Large intestine (tissue), 3 donors: ENCODE measurements at regions not wholly inside any gene's neighbourhood (a gene's known extent, or its start where the extent isn't known, plus 50 kb on each side); places are given as distances from the start of the nearest gene placed in this dataset.

Experiments
- DNase-seq, 2 donors: peaks; one replicate each; pipeline versions ENCODE4 v3.0.0 to v3.0.0-alpha.2; 2013
- H3K27ac ChIP-seq: one replicate; pipeline ENCODE4 v1.5.1; 2013; ENCODE audit warnings: low read length
- H3K27me3 ChIP-seq: 2 replicates; pipeline ENCODE4 v1.6.1; 2013; ENCODE audit warnings: low read length; ENCODE audit not compliant: control insufficient read depth, insufficient read depth
- H3K36me3 ChIP-seq: 2 replicates; pipeline ENCODE4 v1.6.1; 2013; ENCODE audit warnings: low read length; ENCODE audit not compliant: control insufficient read depth, insufficient read depth
- H3K4me1 ChIP-seq: one replicate; pipeline ENCODE4 v1.6.1; 2013; ENCODE audit warnings: low read length; ENCODE audit not compliant: control insufficient read depth, insufficient read depth
- H3K4me3 ChIP-seq: one replicate; pipeline ENCODE4 v1.5.1; 2013; ENCODE audit warnings: low read length
- H3K9me3 ChIP-seq: one replicate; pipeline ENCODE4 v1.6.1; 2013; ENCODE audit warnings: mild to moderate bottlenecking, low read depth, low read length, moderate library complexity; ENCODE audit not compliant: control insufficient read depth
- WGBS: methylation state at CpG from one replicate; pipeline ENCODE4 v1.1.5; 2013; ENCODE audit warnings: low lambda C conversion rate; ENCODE audit not compliant: insufficient coverage; 5-methylcytosine and 5-hydroxymethylcytosine counted together

GRCh38 chr10:71068861-71069271 lies 143.5 kb upstream of the UNC5B start:
- WGBS, result no CpG with 5 or more reads among the region's 6 CpGs
- no peak for DNase-seq
- Histone ChIP-seq H3K9me3 (no peaks in the 10 kb centered on the region), H3K36me3 (no peaks in the 10 kb centered on the region), H3K27ac (no peak overlapping the region), H3K4me1 (no peaks in the 10 kb centered on the region), H3K27me3 (no peaks in the 10 kb centered on the region), H3K4me3 (no peak overlapping the region)

- H3K27ac ChIP-seq, result no peak overlapping the region
- no peaks in the 10 kb centered on the region for H3K9me3 ChIP-seq
- H3K27me3 ChIP-seq, result no peaks in the 10 kb centered on the region
- no peaks in the 10 kb centered on the region for H3K4me1 ChIP-seq
- H3K4me3 ChIP-seq, result no peak overlapping the region
- no peaks in the 10 kb centered on the region for H3K36me3 ChIP-seq
- no peak for DNase-seq
- 70% methylated on average over 2 of the region's 24 CpGs for WGBS
These were observed 142.3 kb upstream of the UNC5B start for GRCh38 chr10:71069909-71070666.

GRCh38 chr10:71070741-71071140 lies 141.6 kb upstream of the UNC5B start:
- Histone ChIP-seq H3K4me3 (no peak overlapping the region), H3K4me1 (no peaks in the 10 kb centered on the region), H3K27ac (no peak overlapping the region), H3K36me3 (no peaks in the 10 kb centered on the region), H3K9me3 (no peaks in the 10 kb centered on the region), H3K27me3 (no peaks in the 10 kb centered on the region)
- DNase-seq, result no peak
- 75% methylated on average over 1 of the region's 2 CpGs for WGBS

- Histone ChIP-seq H3K9me3 (no peaks in the 10 kb centered on the region), H3K4me3 (no peak overlapping the region), H3K36me3 (no peaks in the 10 kb centered on the region), H3K27ac (no peak overlapping the region), H3K4me1 (no peaks in the 10 kb centered on the region), H3K27me3 (no peaks in the 10 kb centered on the region)
- WGBS, result 100% methylated on average over 3 of the region's 11 CpGs
- no peak for DNase-seq
These were observed 140.1 kb upstream of the UNC5B start for GRCh38 chr10:71072131-71072822.

GRCh38 chr10:71072823-71073210 lies 139.6 kb upstream of the UNC5B start:
- no CpG with 5 or more reads among the region's 5 CpGs for WGBS
- Histone ChIP-seq H3K4me1 (no peaks in the 10 kb centered on the region), H3K27ac (no peak overlapping the region), H3K9me3 (no peaks in the 10 kb centered on the region), H3K27me3 (no peaks in the 10 kb centered on the region), H3K36me3 (no peaks in the 10 kb centered on the region), H3K4me3 (no peak overlapping the region)
- DNase-seq, result no peak

- Histone ChIP-seq H3K9me3 (no peaks in the 10 kb centered on the region), H3K36me3 (no peaks in the 10 kb centered on the region), H3K27me3 (no peaks in the 10 kb centered on the region), H3K27ac (no peak overlapping the region), H3K4me3 (no peak overlapping the region), H3K4me1 (no peaks in the 10 kb centered on the region)
- WGBS, result no CpG with 5 or more reads among the region's 12 CpGs
- no peak for DNase-seq
These were observed 138.8 kb upstream of the UNC5B start for GRCh38 chr10:71073451-71074175.

GRCh38 chr10:71074176-71074755 lies 138.1 kb upstream of the UNC5B start:
- H3K36me3 ChIP-seq, result no peaks in the 10 kb centered on the region
- WGBS, result no CpG with 5 or more reads among the region's 7 CpGs

GRCh38 chr10:71075086-71075758 lies 137.1 kb upstream of the UNC5B start:
- Histone ChIP-seq H3K4me1 (no peaks in the 10 kb centered on the region), H3K27ac (no peak overlapping the region), H3K36me3 (no peaks in the 10 kb centered on the region), H3K27me3 (no peaks in the 10 kb centered on the region), H3K4me3 (no peak overlapping the region), H3K9me3 (no peaks in the 10 kb centered on the region)
- no CpG with 5 or more reads among the region's 8 CpGs for WGBS
- DNase-seq, result no peak

More at GRCh38 chr10:71074176-71074755, 138.1 kb upstream of the UNC5B start:
- Histone ChIP-seq H3K4me3 (no peak overlapping the region), H3K9me3 (no peaks in the 10 kb centered on the region), H3K27me3 (no peaks in the 10 kb centered on the region), H3K27ac (no peak overlapping the region), H3K4me1 (no peaks in the 10 kb centered on the region)
- DNase-seq, result no peak

GRCh38 chr10:71075759-71076472 lies 136.5 kb upstream of the UNC5B start:
- no peak overlapping the region for H3K27ac ChIP-seq
- DNase-seq, result no peak
- H3K27me3 ChIP-seq, result no peaks in the 10 kb centered on the region
- H3K4me1 ChIP-seq, result no peaks in the 10 kb centered on the region
- H3K9me3 ChIP-seq, result no peaks in the 10 kb centered on the region
- WGBS, result no CpG with 5 or more reads among the region's 15 CpGs
- H3K4me3 ChIP-seq, result no peak overlapping the region
- no peaks in the 10 kb centered on the region for H3K36me3 ChIP-seq
